Ascending aorta (tissue), 2 donors: ENCODE measurements at regions not wholly inside any gene's neighbourhood (a gene's known extent, or its start where the extent isn't known, plus 50 kb on each side); places are given as distances from the start of the nearest gene placed in this dataset.

ENCODE experiments used
- DNase-seq, 2 donors: peaks; one replicate each; pipeline ENCODE4 v3.0.0-alpha.2; 2019; ENCODE audit warnings: low spot score in 2 of 2
- H3K27ac ChIP-seq, 2 donors: fragments of 200-600 bp; sonication (generic); one replicate each; pipeline ENCODE4 v1.5.1; 2016 to 2017; ENCODE audit warnings: mild to moderate bottlenecking in 1 of 2
- H3K27me3 ChIP-seq: fragments of 200-600 bp; sonication (generic); one replicate; pipeline ENCODE4 v1.5.1; 2017
- H3K36me3 ChIP-seq, 2 donors: fragments of 200-600 bp; sonication (generic); one replicate each; pipeline ENCODE4 v1.5.1; 2016
- H3K4me1 ChIP-seq, 2 donors: fragments of 200-600 bp; sonication (generic); one replicate each; pipeline ENCODE4 v1.5.1; 2016 to 2017; ENCODE audit warnings: mild to moderate bottlenecking in 1 of 2
- H3K4me3 ChIP-seq, 2 donors: fragments of 200-600 bp; sonication (generic); one replicate each; pipeline ENCODE4 v1.5.1; 2016 to 2017; ENCODE audit warnings: mild to moderate bottlenecking in 1 of 2
- H3K9me3 ChIP-seq, 2 donors: fragments of 200-600 bp; sonication (generic); one replicate each; pipeline ENCODE4 v1.5.1; 2016
- CTCF ChIP-seq, 3 experiments: fragments of 200-600 bp in 2 of 3; fragments of 450-650 bp in 1 of 3; sonication (generic) in 2 of 3; IDR thresholded peaks; one replicate each; pipeline ENCODE4 v1.5.1; 2016 to 2019; ENCODE audit warnings: antibody characterized with exemption in 3 of 3, mild to moderate bottlenecking in 1 of 3, moderate library complexity in 1 of 3
- intact Hi-C: fragments of 100-400 bp; cut with DNase I; formaldehyde crosslinking; loops from one replicate; pipeline ENCODE4 v1.15.1; 2023

- H3K4me1 ChIP-seq: no peaks in the 10 kb centered on the region
- no peak for TF ChIP-seq CTCF (IDR thresholded peaks at IDR 0.05)
- no peak overlapping the region for H3K4me3 ChIP-seq
- no peak for DNase-seq
- no peaks in the 10 kb centered on the region for H3K27me3 ChIP-seq
- intact Hi-C loops: no loop called here
- no peaks in the 10 kb centered on the region for H3K36me3 ChIP-seq
- H3K27ac ChIP-seq: no peak overlapping the region
- no peaks in the 10 kb centered on the region for H3K9me3 ChIP-seq
Observed at GRCh38 chr12:90899456-90900182, 55.4 kb downstream of the CCER1 start.

GRCh38 chr12:90897986-90898385, 57.0 kb downstream of the CCER1 start:
- no peak overlapping the region for H3K27ac ChIP-seq
- TF ChIP-seq CTCF (IDR thresholded peaks at IDR 0.05): no peak
- H3K4me3 ChIP-seq: no peak overlapping the region
- H3K9me3 ChIP-seq: no peaks in the 10 kb centered on the region
- intact Hi-C loops: no loop called here
- H3K36me3 ChIP-seq: no peaks in the 10 kb centered on the region
- no peaks in the 10 kb centered on the region for H3K4me1 ChIP-seq
- H3K27me3 ChIP-seq: no peaks in the 10 kb centered on the region
- no peak for DNase-seq

- no peak for TF ChIP-seq CTCF (IDR thresholded peaks at IDR 0.05)
- no peak for DNase-seq
- no peak overlapping the region for H3K4me3 ChIP-seq
- no peaks in the 10 kb centered on the region for H3K4me1 ChIP-seq
- H3K9me3 ChIP-seq: no peaks in the 10 kb centered on the region
- no peaks in the 10 kb centered on the region for H3K27me3 ChIP-seq
- intact Hi-C loops: no loop called here
- no peak overlapping the region for H3K27ac ChIP-seq
- H3K36me3 ChIP-seq: no peaks in the 10 kb centered on the region
Observed at GRCh38 chr12:90897316-90897715, 57.7 kb downstream of the CCER1 start.

GRCh38 chr12:90896821-90897220, 58.2 kb downstream of the CCER1 start:
- Histone ChIP-seq H3K27ac (no peak overlapping the region), H3K9me3 (no peaks in the 10 kb centered on the region), H3K36me3 (no peaks in the 10 kb centered on the region), H3K4me1 (no peaks in the 10 kb centered on the region), H3K4me3 (no peak overlapping the region), H3K27me3 (no peaks in the 10 kb centered on the region)
- no peak for TF ChIP-seq CTCF (IDR thresholded peaks at IDR 0.05)
- intact Hi-C loops: no loop called here
- no peak for DNase-seq

- Histone ChIP-seq H3K27me3 (no peaks in the 10 kb centered on the region), H3K36me3 (no peaks in the 10 kb centered on the region), H3K4me3 (no peak overlapping the region), H3K4me1 (no peaks in the 10 kb centered on the region), H3K9me3 (no peaks in the 10 kb centered on the region), H3K27ac (no peak overlapping the region)
- intact Hi-C loops: no loop called here
- TF ChIP-seq CTCF (IDR thresholded peaks at IDR 0.05): no peak
- DNase-seq: no peak
Observed at GRCh38 chr12:90896164-90896563, 58.8 kb downstream of the CCER1 start.

- H3K27me3 ChIP-seq: no peaks in the 10 kb centered on the region
- no peaks in the 10 kb centered on the region for H3K9me3 ChIP-seq
- no peaks in the 10 kb centered on the region for H3K36me3 ChIP-seq
- H3K27ac ChIP-seq: no peak overlapping the region
- no peaks in the 10 kb centered on the region for H3K4me1 ChIP-seq
- DNase-seq: no peak
- H3K4me3 ChIP-seq: no peak overlapping the region
- TF ChIP-seq CTCF (IDR thresholded peaks at IDR 0.05): no peak
- intact Hi-C loops: no loop called here
Observed at GRCh38 chr12:90888316-90888715, 66.7 kb downstream of the CCER1 start.
